ENCODE measurements at regions not wholly inside any gene's neighbourhood (a gene's known extent, or its start where the extent isn't known, plus 50 kb on each side); places are given as distances from the start of the nearest gene placed in this dataset.

- BruUV-seq (replicated peaks), result no TSS peak
- peak overlapping the region; percentile 34 to 49 for H3K4me3 ChIP-seq (replicated peaks in 1 of 2; ENCODE audit: low read depth in 1 of 2, low read length in 2 of 2)
- no peak for ATAC-seq
- H3K27ac ChIP-seq (ENCODE audit: low read depth, low read length), result no peak overlapping the region
- ChIA-PET RAD21 (ENCODE audit: low non-redundant PET in 1 of 2, low total read pairs in 2 of 2, uncharacterized antibody in 2 of 2, unreplicated experiment in 2 of 2) (no interaction called here), POLR2A (no interaction called here), CTCF (interaction anchor here (0.6 to 1.5 kb wide), 7 partner anchors 14 to 283 kb away, joined by 3 to 5 read pairs (median 4); no protein-coding TSS in a partner anchor)
- peaks cover 3 to 16% of the 10 kb centered on the region in 2 experiments; a peak in 3 of 4 replicates for H3K4me1 ChIP-seq (ENCODE audit: control insufficient read depth in 1 of 2, insufficient read depth in 2 of 2, low read length in 2 of 2)
- no peaks in the 10 kb centered on the region; a peak in 1 of 4 replicates for H3K9me3 ChIP-seq (ENCODE audit: control insufficient read depth in 1 of 2, insufficient read depth in 1 of 2, low read depth in 1 of 2, low read length in 2 of 2)
- peak overlapping the region; percentile 76 for H2AFZ ChIP-seq (ENCODE audit: low read depth, low read length, poor library complexity, severe bottlenecking)
- H3K27me3 ChIP-seq (ENCODE audit: insufficient read depth, low read length), result no peaks in the 10 kb centered on the region
- intact Hi-C loops (cut with micrococcal nuclease), result no loop called here
- peak overlapping the region; percentile 80 for H3K4me2 ChIP-seq (ENCODE audit: low read length)
- H3K9ac ChIP-seq (ENCODE audit: low read length), result no peak overlapping the region
- no peak for DNase-seq (ENCODE audit: low read depth, low spot score)
- H4K20me1 ChIP-seq (ENCODE audit: insufficient read depth), result no peaks in the 10 kb centered on the region
- no peaks in the 10 kb centered on the region for H3K9me2 ChIP-seq (ENCODE audit: insufficient read depth)
- no peaks in the 10 kb centered on the region for H3K79me2 ChIP-seq (ENCODE audit: insufficient read depth, low read length)
- no peak for TF ChIP-seq ATF3 (IDR thresholded peaks at IDR 0.05)
- no peak for TF ChIP-seq RAD21 (IDR thresholded peaks at IDR 0.05; ENCODE audit: low read depth)
- TF ChIP-seq SRF (IDR thresholded peaks at IDR 0.05; ENCODE audit: low read depth), result no peak
- no peak for TF ChIP-seq YY1 (IDR thresholded peaks at IDR 0.05; ENCODE audit: extremely low read depth, insufficient replicate concordance, low read depth, low read length)
- no peaks in the 10 kb centered on the region for H3K36me3 ChIP-seq (ENCODE audit: control insufficient read depth in 1 of 2, insufficient read depth in 2 of 2, low read length in 2 of 2)
Measured at GRCh38 chr4:152045449-152045806, 284.6 kb upstream of the GATB start.

DNA sequence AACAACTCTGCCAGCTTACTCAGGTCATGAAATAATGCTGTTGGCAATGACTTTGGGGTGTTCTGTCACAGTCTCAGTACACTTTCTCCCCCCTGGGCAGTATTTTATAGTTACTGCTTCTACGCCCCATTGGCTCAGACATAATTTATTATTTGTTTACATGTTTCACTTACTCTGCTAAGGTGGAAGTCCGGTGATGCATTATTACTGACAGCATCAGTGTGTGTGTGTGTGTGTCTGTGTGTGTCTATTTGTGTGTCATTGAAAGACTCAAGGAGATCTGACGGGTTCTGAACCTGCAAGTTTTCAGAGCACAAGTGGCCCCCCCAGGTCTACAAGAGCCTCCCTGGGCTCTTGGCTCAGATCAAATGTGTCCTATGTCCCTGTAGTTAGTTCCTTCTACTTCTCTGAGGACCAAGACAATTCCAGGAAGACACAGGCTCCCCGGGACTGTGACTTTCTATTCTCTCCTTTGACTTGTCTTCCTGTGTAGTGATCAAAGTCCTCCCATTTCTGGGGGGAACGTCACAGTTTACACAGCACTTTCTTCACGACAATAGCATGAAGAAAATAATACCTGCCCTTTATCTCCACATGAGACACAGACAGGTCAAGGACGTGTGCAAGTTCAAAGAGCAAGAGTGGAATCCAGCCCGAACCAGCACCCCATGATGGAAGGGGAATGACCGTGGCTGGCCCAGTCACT, 283.7 kb upstream of the GATB start:
- no peak overlapping the region for H3K9ac ChIP-seq (ENCODE audit: low read length)
- no peak overlapping the region for H3K4me2 ChIP-seq (ENCODE audit: low read length)
- H3K4me3 ChIP-seq (replicated peaks in 1 of 2; ENCODE audit: low read depth in 1 of 2, low read length in 2 of 2), result no peak overlapping the region
- BruUV-seq (replicated peaks), result no TSS peak
- no peak for TF ChIP-seq JUND (IDR thresholded peaks at IDR 0.05)
- TF ChIP-seq, protein P1, sequence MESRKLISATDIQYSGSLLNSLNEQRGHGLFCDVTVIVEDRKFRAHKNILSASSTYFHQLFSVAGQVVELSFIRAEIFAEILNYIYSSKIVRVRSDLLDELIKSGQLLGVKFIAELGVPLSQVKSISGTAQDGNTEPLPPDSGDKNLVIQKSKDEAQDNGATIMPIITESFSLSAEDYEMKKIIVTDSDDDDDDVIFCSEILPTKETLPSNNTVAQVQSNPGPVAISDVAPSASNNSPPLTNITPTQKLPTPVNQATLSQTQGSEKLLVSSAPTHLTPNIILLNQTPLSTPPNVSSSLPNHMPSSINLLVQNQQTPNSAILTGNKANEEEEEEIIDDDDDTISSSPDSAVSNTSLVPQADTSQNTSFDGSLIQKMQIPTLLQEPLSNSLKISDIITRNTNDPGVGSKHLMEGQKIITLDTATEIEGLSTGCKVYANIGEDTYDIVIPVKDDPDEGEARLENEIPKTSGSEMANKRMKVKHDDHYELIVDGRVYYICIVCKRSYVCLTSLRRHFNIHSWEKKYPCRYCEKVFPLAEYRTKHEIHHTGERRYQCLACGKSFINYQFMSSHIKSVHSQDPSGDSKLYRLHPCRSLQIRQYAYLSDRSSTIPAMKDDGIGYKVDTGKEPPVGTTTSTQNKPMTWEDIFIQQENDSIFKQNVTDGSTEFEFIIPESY (IDR thresholded peaks at IDR 0.05; ENCODE audit: extremely low read depth, insufficient replicate concordance, low read length), result no peak
- no peak for TF ChIP-seq SIN3A (IDR thresholded peaks at IDR 0.05; ENCODE audit: low read depth)
- no peak for TF ChIP-seq YY1 (IDR thresholded peaks at IDR 0.05; ENCODE audit: extremely low read depth, insufficient replicate concordance, low read depth, low read length)
- no peak for TF ChIP-seq POLR2A (IDR thresholded peaks at IDR 0.05; ENCODE audit: borderline replicate concordance, extremely low read depth, insufficient read depth, insufficient read length)
- TF ChIP-seq ELF1 (IDR thresholded peaks at IDR 0.05; ENCODE audit: borderline replicate concordance, low read depth), result no peak
- TF ChIP-seq ZFX (IDR thresholded peaks at IDR 0.05), result no peak
- no peak for TF ChIP-seq EGR1 (IDR thresholded peaks at IDR 0.05; ENCODE audit: low read depth)
- no peaks in the 10 kb centered on the region for H3K27me3 ChIP-seq (ENCODE audit: insufficient read depth, low read length)
- H2AFZ ChIP-seq (ENCODE audit: low read depth, low read length, poor library complexity, severe bottlenecking), result no peak overlapping the region
- CTCF ChIA-PET, result no interaction called here
- peaks cover 3 to 16% of the 10 kb centered on the region in 2 experiments; a peak in 3 of 4 replicates for H3K4me1 ChIP-seq (ENCODE audit: control insufficient read depth in 1 of 2, insufficient read depth in 2 of 2, low read length in 2 of 2)
- no peak overlapping the region for H3K27ac ChIP-seq (ENCODE audit: low read depth, low read length)
- RAD21 ChIA-PET (ENCODE audit: low non-redundant PET in 1 of 2, low total read pairs in 2 of 2, uncharacterized antibody in 2 of 2, unreplicated experiment in 2 of 2), result no interaction called here
- POLR2A ChIA-PET, result no interaction called here
- intact Hi-C loops (cut with micrococcal nuclease), result no loop called here
- H3K9me3 ChIP-seq (ENCODE audit: control insufficient read depth in 1 of 2, insufficient read depth in 1 of 2, low read depth in 1 of 2, low read length in 2 of 2), result no peaks in the 10 kb centered on the region; a peak in 1 of 4 replicates
- no peaks in the 10 kb centered on the region for H3K9me2 ChIP-seq (ENCODE audit: insufficient read depth)
- DNase-seq (ENCODE audit: low read depth, low spot score) (no peak), ATAC-seq (no peak)
- H3K79me2 ChIP-seq (ENCODE audit: insufficient read depth, low read length), result no peaks in the 10 kb centered on the region
- H3K36me3 ChIP-seq (ENCODE audit: control insufficient read depth in 1 of 2, insufficient read depth in 2 of 2, low read length in 2 of 2), result no peaks in the 10 kb centered on the region
- H4K20me1 ChIP-seq (ENCODE audit: insufficient read depth), result no peaks in the 10 kb centered on the region
